LNCaP clone FGC (cell line): ENCODE measurements at regions not wholly inside any gene's neighbourhood (a gene's known extent, or its start where the extent isn't known, plus 50 kb on each side); places are given as distances from the start of the nearest gene placed in this dataset.

ENCODE experiments used
- DNase-seq: peaks from one replicate; pipeline ENCODE4 v3.0.0-alpha.2; 2011; ENCODE audit warnings: low read depth
- H3K4me3 ChIP-seq: 2 replicates; pipeline ENCODE4 v1.5.1; 2011; ENCODE audit warnings: mild to moderate bottlenecking, low read depth, low read length, control low read depth
- TF ChIP-seq, protein P1 (sequence below): IDR thresholded peaks from 2 replicates; pipeline ENCODE4 v1.5.1; 2012; ENCODE audit warnings: mild to moderate bottlenecking; ENCODE audit not compliant: control insufficient read depth, insufficient read depth; ENCODE audit errors: extremely low read depth

DNA sequence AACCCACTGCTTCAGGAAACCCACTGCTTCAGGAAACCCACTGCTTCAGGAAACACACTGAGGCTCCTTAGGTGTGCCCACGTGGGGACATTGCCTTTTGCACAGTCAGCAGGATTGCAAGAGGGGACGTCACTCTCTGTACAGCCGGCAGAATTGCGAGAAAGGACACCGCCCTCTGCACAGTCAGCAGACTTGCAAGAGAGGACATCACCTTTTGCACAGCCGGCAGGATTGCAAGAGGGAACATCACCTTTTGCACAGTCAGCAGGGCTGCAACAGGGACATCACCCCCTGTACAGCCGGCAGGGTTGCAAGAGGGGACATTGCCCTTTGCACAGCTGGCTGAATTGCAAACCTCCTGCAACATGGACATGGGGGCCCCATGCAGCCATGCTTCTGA is 407.6 kb downstream of the GLRX3 start:
- no peak overlapping the region for H3K4me3 ChIP-seq
- DNase-seq = no peak
- TF ChIP-seq, protein P1, sequence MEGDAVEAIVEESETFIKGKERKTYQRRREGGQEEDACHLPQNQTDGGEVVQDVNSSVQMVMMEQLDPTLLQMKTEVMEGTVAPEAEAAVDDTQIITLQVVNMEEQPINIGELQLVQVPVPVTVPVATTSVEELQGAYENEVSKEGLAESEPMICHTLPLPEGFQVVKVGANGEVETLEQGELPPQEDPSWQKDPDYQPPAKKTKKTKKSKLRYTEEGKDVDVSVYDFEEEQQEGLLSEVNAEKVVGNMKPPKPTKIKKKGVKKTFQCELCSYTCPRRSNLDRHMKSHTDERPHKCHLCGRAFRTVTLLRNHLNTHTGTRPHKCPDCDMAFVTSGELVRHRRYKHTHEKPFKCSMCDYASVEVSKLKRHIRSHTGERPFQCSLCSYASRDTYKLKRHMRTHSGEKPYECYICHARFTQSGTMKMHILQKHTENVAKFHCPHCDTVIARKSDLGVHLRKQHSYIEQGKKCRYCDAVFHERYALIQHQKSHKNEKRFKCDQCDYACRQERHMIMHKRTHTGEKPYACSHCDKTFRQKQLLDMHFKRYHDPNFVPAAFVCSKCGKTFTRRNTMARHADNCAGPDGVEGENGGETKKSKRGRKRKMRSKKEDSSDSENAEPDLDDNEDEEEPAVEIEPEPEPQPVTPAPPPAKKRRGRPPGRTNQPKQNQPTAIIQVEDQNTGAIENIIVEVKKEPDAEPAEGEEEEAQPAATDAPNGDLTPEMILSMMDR = no peak

DNA sequence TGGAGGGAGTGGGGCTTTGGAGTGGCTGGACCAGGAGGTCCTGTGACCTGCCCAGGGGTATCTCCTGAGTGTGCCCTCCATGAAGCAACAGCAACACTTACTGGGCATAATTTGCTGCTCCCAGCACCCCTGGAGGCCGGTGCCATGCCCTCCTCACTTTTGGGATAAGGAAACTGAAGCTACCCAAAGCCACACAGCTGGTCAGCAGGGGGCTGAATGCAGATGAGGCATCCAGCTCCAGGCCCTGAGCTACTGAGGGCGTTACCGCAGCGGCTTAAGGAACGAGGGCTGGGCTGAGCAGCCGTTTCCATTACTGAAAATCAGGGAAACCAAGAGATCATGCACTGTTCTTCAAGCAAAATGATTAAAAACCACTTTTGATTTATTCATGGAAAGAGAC is 408.9 kb downstream of the GLRX3 start:
- no peak overlapping the region for H3K4me3 ChIP-seq
- TF ChIP-seq, protein P1 = no peak
- DNase-seq = no peak

DNA sequence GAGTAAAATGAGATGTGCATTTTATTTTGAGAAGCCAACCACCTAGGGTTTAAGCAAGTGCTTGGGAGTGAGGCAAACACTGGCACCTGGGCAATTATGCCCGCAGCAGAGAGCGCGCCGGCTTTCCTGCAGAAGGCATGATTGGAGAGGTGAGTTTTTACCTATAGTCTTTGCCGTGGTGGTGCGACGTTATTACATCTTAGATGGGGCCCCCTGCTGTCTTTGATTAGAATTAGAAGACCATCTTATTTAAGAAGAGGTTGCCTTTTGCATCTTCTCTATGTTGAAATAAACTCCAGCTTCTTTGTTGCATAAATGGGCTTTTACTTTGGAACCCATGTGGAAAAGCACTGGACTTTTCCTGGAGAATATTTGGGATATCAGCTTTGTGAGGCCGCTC is 409.5 kb downstream of the GLRX3 start:
- H3K4me3 ChIP-seq = no peak overlapping the region
- peak; percentile 3 for DNase-seq
- TF ChIP-seq, protein P1 = peak; percentile 28; the same call in 1 of the 2 replicates

DNA sequence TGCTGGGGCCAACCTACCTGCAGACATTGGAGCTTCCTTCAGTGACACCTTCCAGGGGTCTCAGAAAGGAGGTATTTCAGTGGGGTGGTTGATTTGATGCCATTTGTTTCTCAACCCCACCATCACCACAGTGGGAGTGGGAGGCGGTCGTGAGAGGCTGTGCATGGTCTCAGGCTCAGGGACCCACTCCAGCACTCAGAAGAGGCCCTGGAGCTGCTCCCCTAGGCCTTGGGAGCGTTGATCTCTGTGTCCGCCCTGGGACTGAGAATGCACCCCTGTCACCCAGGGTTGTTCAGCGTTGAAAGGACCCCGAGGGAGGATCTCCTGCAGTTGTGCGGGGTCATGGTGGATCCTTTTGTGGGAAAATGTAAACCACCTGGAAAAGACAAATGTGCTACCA is 410.6 kb downstream of the GLRX3 start:
- no peak overlapping the region for H3K4me3 ChIP-seq
- TF ChIP-seq, protein P1 = no peak
- no peak for DNase-seq

DNA sequence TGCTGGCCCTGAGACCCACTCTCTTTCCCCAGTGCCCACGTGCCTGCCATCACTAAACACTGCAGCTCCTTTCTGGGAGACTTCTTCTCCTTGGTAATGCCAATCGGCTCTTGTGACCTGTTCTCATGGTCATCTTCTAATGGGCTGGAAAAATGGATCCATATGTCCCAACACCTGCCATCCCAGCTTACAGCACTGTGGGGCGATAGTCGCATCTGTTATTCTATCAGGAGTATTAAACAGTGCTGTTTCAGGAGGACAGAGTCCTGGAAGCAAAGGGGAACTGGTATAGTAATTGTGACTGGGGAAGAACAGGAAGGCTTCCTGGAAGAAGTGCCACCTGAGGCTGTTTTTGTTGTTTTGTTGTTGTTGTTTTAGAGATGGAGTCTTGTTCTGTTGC is 411.2 kb downstream of the GLRX3 start:
- no peak overlapping the region for H3K4me3 ChIP-seq
- TF ChIP-seq, protein P1 = peak; percentile 60
- DNase-seq = peak; percentile 3

DNA sequence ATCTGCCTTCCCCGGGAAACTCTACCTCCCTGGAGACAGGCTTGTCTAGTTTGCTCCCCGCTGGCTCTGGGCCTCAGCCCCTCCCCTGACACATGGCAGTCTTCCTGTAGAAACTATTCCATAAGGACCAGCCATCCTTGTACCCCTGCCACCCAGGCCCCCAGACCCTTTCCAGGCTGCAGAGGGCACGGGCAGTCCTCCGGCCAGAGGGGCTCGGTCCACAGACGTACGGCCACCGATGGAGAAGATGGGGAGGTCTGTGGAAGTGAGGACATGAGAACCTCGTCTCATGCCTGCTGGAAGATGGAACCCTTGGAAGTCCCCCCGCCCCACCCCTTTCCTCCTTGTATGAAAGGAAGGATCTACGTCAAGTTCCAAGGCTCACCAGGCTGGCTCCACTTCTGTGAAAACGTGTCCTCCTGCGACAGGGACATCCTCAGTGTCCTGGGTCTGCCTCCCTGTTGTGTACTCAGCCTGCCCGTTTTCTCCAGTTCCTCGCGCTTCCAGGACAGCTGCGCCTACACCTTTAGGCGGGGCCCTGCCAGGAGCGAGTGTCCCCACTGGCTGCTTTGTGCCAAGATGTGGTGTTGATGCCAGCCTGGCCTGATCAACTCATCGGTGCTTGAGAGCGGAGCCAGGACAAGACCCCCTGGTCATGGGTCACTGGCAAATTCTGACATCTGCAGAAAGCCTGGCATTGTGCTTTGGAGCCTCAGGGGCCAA is 414.9 kb downstream of the GLRX3 start:
- no peak overlapping the region for H3K4me3 ChIP-seq
- DNase-seq = no peak
- TF ChIP-seq, protein P1 = no peak

DNA sequence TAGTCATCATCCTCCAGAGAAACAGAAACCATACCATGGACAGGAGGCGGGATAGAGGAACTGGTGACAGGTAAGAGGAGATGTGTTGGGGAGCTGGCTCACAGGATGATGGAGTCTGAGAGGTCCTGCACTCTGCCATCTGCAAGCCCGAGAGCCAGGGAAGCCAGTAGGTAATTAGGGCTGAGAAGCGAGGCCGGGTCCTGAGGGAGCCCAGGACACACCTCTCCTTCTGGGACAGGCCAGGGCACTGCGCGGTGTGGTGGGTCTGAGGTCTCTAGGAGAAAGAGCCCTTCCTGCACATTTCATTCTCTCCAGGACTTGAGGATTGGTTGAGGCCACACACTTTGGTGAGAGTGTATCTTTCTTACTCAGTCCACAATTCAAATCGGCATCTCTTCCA is 415.5 kb downstream of the GLRX3 start:
- H3K4me3 ChIP-seq = no peak overlapping the region
- no peak for DNase-seq
- TF ChIP-seq, protein P1 = no peak
